NCI-H1105 (cell line): ENCODE measurements at regions not wholly inside any gene's neighbourhood (a gene's known extent, or its start where the extent isn't known, plus 50 kb on each side); places are given as distances from the start of the nearest gene placed in this dataset.
"Not testable (repeated sequence)": the region's sequence is repeated elsewhere in the genome, so short reads cannot be mapped to it uniquely, and the experiment has no call there.

Source experiments
- DNase-seq: peaks from one replicate; lab custom pipeline; 2025; lab: John Stamatoyannopoulos, UW

DNA sequence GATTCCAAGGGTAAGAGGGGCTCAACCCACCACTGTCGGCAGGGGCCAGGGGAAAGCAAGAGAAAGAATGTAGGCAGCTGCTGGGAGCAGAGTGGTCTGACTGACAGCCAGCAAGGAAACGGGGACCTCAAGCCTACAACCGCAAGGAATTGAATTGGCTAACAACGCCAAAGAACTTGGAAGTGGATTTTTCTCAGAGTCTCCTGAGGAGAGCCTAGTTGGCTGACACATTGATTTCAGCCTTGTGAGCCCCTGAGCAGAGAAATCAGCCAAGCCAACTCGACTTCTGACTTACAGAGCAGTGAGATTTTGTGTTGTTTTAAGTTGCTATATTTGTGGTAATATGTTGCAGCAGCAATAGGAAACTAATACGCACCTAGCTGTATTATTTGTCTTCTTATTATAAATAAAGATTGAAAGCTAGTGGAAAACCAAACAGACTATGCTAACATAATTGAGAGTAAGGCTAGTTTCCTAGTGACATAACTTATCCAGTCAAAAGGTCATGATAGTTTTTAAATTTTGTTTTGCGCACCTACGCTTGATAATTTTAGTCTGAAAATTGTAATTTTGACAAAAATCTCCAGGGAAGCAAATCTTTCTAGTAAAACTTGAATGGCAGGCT is 145.8 kb upstream of the HCCS start:
- DNase-seq, result no peak

DNA sequence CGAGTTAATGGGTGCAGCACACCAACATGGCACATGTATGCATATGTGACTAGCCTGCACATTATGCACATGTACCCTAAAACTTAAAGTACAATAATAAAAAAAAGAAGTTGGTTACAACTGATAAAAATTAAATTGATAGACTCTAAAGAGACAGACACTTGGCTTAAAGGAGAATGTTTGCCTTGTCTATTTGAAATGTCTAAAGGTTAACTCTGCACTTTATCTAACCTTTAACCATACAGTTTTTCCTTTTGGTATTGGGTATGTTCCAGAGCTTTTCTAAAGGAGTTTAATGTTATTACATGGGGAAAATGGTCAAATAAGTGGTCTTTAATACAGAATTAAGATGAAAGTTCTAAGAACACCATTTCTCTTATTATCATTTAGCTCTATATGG is 145.1 kb upstream of the HCCS start:
- no peak for DNase-seq

DNA sequence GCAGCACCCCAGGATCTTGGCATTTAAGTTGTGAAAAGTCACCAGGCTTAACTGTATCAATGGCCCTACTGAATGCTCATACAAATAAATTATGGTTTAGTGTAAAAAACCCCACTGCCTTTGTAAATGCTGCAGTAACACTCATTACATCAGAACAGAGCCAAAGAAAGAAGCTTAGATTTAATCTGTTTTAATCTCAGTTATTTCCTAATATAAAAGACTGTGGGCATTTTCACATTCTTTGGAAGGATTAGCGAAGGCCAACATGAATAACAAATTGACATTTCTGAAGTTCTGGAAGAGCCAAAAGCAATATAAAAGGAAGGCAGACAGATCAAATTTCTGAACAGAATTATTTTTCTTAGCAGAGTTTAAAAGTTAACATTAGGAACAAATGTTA is 140.0 kb upstream of the HCCS start:
- DNase-seq, result no peak

DNA sequence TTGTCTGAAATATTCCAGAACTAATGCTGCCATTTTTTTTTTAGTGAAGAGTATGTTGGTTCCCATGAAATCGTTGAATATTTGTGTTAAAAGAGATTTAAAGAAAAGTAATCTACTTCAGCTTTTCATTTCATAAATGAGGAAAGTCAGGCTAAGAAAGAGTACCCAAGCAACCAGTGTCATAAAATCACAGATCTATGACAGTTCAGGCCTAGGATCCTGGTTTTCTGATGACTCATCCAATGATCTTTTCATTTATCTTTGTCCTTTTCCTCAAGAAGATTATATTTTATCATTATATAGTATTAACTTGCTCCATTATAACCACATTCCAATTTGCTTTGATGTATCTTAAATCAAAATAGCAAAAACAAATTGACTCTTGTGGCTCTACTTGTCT is 139.4 kb upstream of the HCCS start:
- DNase-seq, result no peak

DNA sequence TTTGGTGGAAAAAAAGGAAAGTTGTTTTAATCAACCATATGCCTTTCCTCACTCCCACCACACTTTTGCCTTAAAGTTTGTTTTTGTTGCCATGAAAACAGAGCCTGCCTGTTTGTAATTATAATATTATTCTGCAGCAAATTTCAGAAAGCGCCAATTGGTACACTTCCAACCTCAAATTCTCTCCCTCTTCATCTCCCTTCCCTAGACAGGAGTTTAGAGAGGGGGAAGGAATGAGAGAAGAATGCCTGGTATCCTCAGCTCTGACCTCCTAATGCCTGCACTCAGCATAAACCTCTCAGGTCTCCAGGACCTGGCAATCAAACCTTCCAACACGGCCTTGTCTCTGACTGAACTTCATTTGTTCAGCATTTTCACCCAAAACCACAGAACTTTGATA is 138.4 kb upstream of the HCCS start:
- no peak for DNase-seq

DNA sequence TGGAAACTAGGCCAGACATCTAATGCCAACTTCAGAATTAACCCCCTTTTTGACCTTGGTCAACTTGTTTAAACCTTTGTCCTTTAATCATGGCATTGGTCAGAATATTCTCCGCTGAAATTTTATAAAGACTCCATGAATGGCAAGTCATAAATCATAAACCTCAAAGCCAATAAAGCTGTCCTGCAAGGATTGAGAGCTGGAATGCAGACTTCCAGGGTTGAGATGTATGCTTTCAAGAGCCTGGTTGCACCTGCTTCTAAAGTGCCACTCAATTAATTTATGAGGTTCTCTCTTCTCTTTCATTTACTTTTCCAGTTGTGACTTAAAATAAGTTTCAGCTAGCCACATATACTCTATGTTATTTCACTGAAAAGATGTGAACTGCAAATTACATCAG is 136.2 kb upstream of the HCCS start:
- no peak for DNase-seq

DNA sequence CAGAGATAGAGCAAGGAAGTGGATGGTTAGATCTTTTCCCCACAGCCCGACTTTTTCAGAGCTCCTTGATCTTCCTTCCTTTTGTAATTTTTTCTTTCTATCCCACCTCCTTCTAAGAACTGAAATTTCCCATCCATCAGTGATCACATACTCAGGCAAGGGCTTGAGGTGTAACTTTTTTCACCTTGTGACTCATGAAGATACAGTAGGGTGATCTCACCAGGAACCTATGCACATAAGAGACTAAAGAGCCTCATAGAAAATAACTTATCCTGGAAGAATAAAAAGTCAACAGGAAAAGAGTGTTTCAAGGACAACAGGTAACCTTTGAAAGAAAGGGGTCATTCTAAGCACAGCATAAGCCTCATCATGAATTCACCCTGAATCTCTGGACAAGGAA is 131.2 kb upstream of the HCCS start:
- DNase-seq, result no peak

DNA sequence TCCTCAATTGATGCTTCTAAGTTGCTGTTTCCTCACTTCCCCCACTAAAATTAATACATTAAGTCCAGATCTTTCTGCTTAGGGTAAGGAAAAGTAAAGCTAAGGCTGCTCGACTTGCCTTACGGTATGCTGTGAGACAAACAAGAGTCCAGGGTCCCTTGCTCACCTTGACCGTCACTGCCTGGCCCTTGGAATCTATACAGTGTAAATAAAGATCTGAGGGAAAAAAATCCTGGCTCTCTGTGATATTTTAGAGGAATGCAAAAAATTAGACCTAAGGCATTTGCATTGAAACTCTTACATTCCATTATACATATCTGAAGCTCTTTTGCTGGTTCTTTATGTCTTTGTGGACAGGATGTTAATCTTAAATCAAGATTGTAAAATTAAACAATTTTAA is 129.6 kb upstream of the HCCS start:
- DNase-seq, result no peak

DNA sequence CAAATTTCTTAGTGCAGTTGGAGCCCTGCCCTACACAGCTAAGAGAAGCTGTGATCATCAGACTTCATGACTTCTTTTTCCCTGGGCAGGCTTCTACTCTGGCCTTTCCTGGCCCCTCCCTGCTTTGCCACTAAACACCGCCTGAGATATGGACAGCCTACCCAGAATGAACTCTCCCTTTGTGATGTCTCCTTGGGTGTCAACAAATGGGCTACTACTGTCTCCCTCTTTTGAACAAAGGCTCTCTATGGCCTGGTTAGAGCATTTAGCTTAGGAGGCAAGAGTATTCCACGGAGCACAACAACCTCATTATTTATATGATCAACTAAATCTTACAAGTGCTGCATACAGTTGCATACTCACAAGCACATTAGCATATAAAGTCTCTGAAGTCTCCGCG is 127.6 kb upstream of the HCCS start:
- DNase-seq, result no peak

DNA sequence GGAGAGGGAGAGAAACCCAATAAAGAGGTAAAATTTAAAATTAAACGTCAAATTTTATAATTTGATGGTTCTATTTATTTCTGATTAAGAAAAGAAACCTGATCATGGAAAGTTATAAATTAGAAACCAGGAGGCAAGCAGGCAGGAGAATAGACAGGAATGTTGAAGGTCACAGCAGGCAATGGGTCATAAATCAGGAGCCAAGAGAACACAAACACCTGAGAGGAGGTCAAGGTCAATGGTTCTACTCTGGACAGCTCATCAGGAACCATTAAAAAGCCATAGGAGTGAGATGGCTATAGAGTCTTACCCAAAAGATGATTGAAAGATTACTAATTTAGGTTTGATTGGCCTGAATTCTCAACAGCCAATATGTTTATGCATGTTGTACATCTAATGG is 126.9 kb upstream of the HCCS start:
- no peak for DNase-seq

DNA sequence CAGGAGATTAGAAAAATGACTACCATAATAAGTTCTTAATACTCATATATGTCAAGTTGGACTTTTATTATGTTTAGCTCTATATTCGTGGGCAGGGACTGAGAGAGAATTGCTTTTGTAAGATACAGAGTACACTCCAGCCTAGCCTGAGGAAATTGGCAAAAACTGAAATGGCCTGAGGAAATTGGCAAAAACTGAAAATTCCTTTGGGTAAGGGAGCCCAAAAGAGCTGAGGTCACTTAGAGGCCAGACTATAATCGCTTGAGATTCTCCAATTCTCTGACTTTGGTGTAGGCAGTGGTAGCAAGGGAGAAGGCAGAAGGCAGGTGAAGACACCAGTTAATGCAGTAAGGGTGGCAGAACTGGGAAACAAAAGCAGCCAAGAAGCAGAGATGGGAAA is 124.5 kb upstream of the HCCS start:
- no peak for DNase-seq

DNA sequence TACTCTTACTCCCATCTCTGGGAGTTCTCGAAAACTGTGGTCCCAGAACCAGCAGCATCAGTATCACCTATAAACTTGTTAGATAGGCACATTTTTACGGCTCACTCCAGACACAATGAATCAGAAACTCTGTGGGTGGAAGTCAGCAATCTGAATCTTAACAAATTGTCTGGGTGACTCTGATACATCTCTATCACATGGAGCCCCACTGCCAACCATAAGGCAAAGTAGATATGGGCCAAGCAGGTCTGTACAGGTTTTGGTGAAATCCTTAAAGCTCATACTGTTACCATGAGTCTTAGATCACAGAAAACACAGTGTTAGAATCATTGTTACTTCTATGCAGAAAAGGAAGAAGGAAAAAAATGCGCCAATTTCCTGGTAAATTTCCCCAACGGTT is 122.5 kb upstream of the HCCS start:
- no peak for DNase-seq

DNA sequence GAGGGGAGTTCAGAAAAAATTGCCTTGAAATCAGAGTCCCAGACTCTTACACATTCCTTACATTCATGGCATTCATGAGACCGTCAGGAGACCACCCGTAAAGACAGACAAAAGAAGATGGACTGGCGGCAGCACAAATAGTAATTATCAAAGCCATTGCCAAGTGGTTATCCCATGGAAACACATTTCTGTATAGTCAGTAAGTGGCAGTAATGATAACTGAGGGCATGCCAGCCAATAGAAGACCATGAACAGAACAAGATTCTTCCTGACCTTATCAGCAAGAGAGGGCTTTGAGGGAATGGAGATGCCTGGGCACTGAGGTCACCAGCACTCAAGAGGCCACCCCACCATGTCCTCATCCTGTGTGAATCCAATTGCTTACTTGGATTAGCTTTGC is 121.7 kb upstream of the HCCS start:
- DNase-seq, result no peak

DNA sequence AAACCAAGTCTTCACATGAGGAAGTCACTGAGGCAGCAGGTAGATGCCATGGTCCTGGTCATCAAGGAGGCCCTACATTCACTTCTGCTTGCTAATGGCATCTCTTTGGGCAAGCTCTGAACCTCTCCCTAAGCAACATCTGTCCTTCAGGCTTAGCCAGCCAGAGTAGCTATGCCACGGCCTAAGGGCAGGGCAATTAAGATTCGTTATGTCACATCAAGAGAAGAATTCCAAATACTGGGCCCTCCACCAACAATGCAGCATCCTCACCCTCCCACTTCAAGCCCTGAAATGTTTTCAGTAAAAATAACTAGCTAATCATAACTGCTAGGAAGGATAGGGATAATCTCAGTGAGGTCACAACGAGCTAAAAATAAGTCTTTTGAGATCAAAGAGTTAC is 120.7 kb upstream of the HCCS start:
- no peak for DNase-seq

DNA sequence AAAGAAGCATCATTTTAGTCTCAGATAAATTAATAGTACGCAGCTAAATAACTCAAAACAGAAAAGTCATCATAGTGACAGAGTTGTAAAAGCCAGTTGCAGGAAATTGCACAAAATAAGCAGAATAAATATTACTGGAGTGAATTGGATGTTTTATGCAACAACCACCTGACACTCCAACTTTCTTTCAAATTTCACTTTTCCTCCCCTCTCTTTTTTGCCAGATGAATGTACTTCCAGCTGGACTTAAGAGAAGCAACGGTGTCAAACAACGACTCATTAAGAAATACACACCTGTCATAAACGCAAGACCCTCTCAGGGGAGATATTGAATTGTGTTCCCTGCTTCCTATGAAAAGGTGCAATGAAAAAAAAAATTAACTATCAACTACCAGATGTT is 120.2 kb upstream of the HCCS start:
- DNase-seq, result no peak

DNA sequence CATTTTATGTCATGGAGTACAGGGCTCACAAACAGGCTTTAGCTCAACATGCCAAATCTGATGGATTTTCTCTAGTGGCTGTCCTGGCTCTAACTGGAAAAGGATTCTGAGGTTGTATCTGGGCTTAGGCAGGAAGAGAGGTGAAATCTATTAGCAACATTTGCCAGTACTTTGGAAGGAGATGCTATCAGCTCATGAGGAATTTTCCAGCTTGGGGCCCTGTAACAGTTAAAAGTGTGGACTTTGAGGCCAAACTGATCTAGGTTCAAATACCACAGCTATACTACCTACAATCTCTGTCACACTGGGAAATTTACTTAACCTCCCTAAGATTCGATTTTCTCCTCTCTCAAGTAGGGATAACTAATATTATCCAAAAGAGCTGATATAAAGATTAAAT is 119.0 kb upstream of the HCCS start:
- DNase-seq, result no peak

DNA sequence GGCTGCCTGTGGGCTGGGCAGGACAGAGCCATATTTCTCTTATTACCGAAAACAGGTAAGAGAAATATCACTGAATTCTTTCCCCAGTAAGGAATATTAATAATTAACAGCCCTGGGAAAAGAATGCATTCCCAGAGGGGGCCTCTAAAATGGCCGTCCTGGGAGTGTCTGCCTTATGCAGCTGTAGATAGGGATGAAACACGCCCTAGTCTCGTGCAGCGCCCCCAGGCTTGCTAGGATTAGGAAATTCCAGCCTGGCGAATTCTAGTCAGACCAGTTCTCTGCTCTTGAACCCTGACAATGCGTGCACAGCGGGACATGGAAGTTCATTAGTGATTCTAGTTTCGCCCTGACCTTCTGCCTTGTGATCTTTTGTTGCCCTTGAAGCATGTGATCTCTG is 104.1 kb upstream of the HCCS start:
- not testable (repeated sequence) for DNase-seq

DNA sequence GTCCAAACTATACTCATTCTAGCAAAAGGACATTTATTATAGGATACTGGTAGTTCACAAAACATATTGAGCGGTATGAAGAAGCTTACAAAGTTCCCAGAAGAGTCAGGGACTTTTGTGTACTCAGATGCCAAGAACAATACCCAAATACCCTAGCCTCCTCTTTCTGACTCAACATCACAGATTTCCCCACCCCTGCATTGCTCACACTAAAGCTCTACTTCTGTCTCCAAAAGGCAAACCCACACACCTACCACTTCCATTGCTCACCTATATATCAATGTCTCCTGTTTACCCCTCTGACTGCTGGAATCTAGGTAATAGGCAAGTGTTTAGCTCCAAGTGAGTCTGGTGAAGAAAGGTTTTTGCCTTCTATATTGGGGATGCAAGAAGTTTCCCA is 100.7 kb upstream of the HCCS start:
- no peak for DNase-seq

DNA sequence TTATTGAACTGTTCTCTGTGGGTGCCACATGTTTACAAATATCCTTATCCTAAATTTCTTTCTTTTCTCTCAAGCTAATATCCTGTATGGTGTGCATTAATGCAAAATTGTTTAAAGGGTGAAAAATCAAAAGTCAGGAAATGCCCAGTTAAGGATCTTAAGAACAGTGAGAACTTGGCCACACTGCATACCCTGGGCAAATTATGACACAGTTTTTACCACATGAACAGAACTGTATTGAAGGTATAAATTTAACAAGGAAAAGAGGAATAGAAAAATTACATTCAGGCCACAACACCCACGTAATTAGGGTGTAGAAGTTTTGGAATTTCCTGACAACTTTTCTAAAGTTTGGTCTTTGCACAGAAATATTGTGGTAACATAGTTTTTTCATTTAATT is 94.4 kb upstream of the HCCS start:
- no peak for DNase-seq

DNA sequence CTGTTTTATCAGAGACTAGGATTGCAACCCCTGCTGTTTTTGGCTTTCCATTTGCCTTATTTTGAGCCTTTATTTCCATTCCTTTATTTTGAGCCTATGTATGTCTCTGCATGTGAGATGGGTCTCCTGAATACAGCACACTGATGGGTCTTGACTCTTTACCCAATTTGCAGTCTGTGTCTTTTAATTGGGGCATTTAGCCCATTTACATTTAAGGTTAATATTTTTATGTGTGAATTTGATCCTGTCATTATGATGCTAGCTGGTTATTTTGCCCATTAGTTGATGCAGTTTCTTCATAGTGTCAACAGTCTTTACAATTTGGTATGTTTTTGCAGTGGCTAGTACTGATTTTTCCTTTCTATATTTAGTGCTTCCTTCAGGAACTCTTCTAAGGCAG is 88.5 kb upstream of the HCCS start:
- DNase-seq, result not testable (repeated sequence)

DNA sequence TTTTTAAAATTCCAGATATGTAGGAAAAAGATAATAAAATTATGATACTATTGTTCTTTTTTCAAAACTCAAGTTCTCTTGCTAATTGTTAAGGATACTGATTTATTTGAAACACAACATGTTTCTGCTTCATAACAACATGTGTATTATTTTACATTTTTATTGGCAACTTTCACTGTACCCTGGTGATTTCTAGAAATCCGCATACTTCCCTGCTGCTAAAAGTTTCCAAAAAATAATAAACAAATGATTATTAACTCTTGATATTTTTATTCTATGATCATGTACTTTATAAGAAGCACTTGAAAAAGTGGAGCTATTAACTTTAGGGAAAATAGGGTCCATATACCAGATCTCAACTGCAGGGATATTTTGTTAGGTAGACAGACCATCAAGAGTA is 71.2 kb upstream of the HCCS start:
- DNase-seq, result no peak

DNA sequence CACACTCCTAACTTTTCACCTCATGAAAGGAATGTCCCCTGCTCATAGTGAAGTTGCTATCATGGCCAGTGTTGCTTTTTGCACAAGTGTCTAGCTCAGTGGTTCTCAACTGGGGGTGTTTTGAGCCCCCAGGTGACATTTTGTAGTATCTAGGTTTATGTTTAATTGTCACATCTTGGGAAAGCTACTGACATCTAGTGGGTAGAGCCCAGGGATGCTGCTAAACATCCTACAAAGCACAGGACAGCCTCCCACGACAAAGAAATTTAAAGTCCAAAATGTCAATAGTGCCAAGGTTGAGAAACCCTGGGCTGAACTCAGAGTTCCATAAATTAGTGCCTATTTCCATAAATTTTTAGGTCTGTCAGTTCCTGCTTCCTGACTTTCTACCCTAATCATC is 70.7 kb upstream of the HCCS start:
- no peak for DNase-seq

DNA sequence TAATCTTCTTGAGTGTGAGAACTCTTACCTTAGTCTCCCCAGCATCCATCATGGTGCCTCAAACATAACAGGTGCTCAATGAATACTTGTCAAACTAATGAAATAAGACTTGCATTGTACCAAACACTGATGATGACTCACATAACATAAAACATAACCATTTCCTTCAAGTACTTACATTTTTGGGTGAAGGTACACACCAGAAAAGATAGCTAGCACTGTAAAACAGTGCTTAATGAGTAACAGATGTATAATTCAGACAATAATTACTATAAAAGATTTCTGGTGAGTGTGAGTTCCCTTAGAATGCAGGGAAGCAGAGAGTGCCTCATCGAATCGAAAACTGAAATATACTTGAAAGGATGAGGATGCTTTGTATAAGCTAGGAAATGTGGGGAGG is 70.1 kb upstream of the HCCS start:
- DNase-seq, result no peak

DNA sequence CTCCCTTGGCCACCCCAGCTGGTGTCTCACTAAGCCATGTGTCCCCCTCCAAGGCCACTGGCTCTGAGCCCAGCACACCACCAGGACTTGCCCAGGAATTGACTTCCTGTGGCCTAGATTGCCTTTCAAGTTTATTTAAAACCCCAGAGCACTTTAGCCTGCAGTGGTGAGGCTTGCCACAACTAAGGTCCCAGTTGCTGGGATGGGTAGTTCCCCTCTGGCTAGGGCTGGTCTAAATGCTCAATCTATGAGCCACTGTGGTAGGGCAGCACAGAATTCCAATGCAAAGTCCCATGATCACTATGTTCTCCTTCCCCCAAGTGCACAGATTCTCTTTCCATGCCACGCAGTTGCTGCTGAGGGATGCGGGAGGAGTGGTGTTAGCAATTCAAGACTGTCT is 61.1 kb upstream of the HCCS start:
- no peak for DNase-seq

DNA sequence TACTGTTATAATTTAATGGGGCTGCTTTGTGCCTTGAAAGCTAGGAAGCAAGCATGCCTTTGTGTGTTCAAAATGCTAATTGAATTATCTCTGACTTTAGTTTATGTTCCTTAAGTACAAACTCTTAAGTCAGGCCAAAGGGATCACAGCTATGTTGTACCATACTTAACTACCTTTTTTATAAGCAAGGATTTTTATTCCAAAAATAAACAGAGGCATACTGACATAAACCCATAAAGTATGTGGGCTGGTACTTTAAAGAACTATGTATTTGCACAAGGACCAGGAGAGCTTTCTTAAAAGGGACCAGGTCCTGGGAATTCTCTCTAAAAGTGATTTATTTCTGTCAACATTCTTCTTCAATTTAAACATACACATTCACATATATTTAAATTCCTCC is 57.8 kb upstream of the HCCS start:
- DNase-seq, result no peak
